Hippocampal formation (tissue), 2 donors: ENCODE measurements at regions not wholly inside any gene's neighbourhood (a gene's known extent, or its start where the extent isn't known, plus 50 kb on each side); places are given as distances from the start of the nearest gene placed in this dataset.
A peak's percentile ranks its signal among the peaks of the same experiment; 100 is the strongest.

Experiments used
- DNase-seq, 2 donors: peaks; one replicate each; lab custom pipeline; 2025; lab: John Stamatoyannopoulos, UW

DNA sequence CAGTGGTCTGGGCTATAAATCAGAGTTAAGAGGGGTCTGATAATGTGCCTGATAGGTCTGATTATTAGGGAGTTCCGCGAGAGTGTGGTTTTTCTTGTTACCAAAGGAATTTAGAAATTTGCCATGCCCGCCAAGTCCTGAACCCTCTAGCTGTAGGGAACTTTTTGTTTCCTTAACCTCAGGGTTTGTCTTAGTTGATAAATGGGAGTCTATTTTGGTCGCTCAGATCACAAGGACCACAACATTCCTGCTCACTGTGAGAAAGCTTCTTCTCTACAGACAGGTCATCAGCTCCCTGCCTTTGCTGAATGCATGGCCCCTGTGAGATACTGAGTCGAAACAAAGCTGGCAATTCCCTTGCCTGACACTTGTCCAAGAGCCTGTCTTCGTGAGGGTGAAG, 497.8 kb downstream of the HS3ST4 start:
- no peak for DNase-seq

DNA sequence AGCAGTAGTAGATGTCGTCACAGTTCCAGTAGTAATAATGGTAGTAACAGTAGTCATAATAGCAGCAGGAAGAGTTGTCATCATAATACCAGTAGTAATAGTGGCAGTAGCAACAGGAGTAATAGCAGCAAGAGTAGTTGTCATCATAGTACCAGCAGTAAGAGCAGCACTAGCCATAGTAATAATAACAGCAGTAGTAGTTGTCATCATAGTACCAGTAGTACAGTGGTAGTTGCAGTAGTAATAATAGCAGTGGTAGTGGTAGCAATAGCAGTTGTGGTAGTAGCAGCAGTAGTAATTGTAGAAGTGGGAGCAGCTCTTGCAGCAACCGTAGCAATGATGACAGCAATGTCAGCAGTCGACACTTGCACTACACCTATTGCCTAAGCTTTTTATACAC, 502.8 kb downstream of the HS3ST4 start:
- DNase-seq: no peak

DNA sequence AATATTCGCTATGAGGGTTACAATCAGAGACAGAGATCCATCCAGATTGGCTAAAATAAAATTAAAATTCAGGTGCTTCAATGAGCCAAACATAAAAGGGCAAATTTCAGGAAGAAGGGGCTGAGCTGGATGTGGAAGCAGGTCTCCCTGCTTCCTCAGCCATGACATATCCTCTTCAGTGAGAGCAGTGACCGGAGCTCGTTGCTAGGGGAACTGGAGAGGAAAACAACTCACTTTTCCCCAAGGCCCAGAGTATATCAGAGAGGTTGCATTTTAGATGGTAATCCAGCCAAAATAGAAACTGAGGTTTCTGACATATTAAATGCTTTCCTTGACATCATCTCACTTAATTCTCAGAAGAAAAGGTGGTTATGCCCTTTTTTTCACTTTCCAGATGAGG, 503.5 kb downstream of the HS3ST4 start:
- DNase-seq: no peak

DNA sequence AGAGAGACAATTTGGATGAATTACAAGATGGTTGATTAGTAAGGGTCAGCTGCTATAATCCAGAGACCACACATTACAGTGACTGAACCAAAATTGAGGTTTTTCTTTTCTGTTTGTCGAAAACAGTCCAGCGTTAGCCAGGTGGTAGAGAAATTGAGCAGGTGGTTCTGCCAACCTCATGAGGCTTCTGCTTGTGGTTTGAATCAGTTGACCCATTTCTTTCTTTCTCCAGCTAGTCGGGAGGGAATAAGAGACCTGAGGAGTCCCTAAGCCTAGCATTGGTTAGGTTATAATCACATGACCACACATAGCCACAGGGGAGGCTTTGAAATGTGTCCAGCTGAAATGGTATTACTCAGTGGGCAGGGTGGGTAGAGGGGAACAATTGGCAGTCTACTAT, 504.6 kb downstream of the HS3ST4 start:
- no peak for DNase-seq

DNA sequence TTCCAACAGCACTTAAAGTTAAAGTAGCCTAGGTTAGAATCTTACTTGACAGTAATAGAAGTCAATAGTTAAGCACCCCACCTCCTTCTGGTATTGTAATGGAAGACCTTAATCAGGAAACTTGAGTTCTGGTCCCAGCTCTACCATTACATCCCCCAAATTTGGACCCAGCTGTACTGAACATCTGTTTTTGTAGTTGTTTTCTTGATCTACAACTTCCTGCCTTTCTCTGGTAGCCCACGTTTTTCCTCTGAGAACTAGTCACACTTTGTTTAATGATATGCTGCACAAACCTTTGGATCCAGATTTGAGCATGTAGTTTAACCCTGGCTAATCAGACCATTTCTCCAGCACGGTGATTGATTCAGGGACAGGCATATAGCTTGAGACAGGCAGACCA, 505.0 kb downstream of the HS3ST4 start:
- no peak for DNase-seq

DNA sequence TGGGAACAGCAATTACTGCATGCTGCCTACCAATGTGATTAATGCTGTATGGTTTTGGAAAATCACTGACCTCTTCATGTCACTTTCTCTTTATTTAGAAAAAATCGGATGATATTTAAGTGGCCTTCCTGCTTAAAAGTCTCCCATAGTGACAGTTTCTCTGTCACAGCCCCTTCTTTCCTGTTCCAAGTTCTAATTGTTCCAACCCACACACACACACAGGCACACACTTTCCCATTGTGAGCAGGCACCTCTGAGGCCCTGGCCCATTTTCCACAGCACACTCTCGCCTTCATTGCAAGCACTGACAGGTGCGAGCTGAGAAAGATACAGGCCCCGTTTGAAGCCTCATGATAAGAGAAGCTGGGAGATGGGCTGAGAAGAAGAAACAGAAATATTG, 505.9 kb downstream of the HS3ST4 start:
- DNase-seq: no peak

DNA sequence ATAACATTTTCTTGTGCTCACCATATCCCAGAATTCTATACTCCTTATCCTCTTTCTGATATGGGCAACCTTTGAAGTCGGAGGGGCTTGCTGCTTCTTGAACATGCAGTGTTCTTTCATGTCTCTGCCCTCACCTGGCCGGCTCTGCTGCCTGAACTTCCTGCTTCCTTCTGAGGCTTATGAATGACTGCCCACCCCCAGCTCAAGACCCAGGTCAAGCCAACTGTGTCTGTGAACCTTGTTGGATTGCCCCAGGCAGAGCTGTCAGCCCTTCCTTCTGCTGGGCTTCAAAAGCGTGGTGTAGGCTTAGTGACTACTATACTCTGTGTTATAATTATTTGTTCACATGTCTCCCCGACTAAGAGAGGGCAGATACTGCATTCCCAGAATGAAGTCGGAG, 506.5 kb downstream of the HS3ST4 start:
- DNase-seq: no peak

DNA sequence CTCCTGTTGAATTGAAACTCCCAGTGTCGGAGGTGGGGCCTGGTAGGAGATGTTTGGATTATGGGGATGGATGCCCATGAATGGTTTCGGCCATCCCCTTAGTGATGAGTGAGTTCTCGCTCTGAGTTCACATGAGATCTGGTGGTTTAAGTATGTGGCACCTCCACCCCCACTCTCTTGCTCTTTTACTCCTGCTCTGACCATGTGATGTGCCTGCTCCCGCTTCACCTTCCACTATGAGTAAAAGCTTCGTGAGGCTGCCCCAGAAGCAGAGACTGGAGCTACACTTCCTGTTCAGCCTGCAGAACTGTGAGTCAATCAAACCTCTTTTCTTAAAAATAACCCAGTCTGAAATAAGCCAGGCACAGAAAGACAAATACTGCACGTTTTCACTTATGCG, 512.4 kb downstream of the HS3ST4 start:
- DNase-seq: no peak

DNA sequence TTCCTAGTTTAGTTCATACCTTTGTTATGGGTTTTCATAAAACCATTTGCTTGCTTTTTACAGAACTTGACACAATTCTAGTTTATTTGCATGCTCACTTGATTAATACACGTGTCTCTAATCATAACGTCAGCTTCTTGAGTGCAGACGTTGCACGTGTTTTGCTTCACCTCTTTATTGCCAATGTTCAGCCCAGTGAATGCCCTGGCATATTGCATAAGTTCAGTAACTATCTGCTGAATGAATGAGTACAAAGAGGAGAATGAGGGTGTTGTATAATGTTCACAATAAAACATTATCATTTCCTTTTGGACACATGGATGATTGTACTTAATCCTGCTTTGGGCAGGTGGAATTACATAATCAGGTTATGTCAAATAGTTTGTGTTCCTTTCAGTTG, 519.8 kb downstream of the HS3ST4 start:
- no peak for DNase-seq

DNA sequence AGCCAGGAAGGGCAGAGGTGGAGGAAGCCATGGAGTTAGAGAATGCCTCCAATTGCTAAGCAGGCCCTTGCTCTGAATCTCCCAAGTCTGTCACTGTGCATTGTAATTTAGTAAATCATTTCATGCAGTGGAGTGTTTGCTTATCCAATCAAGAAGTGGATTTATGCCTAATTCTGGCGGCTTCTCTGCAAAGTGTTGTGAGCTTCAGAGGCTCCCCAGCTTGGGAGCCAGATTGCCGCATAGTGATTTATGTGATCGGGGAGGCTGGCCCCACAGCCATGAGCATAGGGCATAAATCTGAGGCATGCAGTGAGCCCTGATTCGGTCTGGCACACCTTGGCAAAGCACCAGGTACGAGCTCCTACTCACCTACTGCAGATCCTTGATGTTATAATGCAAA, 520.8 kb downstream of the HS3ST4 start:
- DNase-seq: no peak

DNA sequence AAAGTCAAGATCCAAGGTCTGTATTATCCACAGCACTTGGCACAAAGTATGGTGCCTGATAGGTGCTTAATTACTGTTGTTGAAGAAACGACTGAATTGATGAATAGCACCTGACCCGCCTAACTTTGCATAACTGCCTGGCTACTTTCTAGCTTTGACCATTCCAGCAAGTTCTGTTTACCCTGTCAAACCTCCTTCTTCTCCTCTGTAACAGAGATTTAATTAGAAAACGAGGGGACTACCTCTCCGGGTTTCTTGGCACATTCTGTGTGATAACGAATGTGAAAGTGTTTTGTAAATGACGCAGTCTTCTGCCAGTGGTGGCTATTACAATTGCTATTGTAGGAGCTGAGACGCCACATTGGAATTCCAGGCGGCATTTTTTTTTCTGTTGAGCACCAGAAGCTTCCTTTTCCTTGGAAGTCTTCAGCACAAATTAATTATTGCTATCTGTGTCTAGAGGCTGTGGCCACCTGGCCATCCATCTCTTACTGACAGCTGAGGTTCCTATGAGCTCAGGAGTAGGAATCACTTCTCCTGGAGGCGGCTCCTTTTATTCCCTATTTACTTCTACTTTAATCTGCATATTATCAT, 522.9 kb downstream of the HS3ST4 start:
- no peak for DNase-seq

DNA sequence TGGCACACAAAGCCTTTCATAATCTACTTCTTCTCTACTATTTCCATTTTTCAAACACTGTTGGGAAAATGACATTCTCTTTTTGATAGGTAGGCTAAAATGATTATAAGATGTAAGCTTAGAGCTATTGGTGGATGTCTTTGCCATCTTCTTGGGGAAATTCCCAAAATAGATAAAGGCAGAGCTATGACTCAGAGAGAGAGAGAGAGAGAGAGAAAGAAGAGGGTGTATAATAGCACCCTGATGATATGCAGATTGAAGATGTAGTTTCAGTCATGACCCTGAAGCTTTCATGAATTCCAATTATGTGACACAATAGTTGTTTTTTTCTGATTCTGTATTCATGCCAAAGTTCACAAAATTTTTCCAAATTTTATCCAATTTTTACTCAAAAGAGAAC, 529.1 kb downstream of the HS3ST4 start:
- no peak for DNase-seq

DNA sequence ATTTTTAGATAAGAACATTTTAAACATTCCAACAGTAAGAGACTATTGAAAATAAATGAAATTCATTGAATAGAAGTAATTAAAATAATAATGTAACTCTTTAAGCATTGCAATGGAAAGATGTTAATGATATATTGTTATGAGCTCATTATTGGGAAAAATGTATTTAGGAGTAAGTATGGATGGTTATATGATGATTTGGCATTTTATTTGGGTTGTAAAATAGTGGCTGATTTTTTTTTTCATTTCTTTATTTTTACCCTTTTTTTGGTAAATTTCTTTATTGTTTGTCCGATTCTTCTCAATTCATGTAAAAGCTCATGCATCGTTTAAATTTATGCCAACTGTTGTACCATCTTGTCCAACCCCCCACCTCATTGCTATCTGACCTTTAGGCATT, 539.9 kb downstream of the HS3ST4 start:
- DNase-seq: no peak

DNA sequence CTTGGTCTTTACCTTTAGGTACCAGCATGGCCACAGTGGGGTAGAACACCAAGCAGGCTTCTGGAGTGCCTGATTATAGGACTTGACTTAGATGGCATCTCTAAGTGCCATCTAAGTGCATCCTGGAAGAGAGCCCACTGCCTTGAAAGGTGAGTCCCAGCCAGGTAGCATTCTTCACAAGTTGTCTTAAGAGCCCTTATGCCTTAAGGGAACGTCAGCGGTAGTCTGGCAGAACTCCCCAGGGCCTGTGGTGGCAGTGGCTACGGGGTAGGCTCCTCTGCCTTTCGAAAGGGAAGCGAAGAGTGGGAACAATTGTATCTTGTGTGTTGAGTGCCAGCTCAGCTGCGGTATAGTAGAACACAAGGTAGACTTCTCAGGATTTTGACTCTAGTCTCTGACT, 549.0 kb downstream of the HS3ST4 start:
- no peak for DNase-seq

DNA sequence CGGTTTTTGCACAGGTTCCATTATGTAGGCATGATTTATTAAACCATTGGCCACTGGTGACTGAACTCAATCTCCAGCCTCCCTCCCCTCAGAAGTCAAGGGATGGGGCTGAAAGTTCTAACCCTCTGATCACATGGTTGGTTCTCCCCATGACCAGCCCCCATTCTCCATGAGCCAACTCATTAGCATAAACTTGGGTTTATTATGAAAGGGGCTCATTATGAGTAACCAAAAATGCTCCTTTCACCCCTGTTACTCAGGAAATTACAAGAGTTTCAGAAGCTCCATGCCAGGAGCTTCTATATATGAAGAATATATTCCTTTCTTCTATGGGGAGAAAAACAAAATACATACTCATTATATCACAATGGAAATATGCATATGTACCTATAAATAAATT, 555.3 kb downstream of the HS3ST4 start:
- DNase-seq: no peak

DNA sequence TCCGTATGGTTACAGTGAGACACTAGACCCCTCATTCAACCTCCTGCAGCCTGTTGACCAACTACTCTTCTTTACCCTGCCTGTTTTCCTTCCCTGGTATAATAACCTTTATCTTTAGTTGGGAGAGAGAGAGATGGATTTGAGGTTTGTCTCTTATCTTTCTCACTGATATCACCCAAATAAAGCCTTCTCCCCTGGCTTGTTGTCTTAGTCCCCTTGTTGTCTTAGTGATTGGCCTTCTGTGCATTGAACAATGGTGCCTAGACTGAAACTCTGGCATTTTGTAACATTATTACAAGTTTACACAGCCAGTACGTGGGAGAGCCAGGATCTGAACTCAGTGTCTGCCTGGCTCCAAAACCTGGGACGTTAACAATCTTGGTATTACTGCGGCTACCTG, 560.8 kb downstream of the HS3ST4 start:
- DNase-seq: no peak

DNA sequence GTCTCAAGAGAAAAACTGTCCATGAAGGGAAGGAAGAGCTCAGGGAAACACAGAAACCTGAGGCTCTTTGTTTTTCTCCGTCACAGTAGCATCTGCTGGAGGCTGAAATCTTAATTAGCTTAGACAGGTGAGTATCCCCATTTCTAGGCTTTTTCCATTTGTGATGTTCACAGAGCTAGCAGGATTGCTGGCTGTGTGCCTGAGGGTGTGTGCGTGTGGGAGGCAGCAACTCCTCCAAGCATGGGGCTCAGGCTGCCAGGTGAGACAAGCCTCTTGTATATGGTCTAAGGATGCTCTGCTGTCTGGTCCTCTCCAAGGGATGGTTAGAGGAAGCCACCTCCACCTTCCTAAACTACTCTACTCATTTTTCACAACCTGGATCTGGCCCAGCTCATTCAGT, 569.9 kb downstream of the HS3ST4 start:
- DNase-seq: peak in 1 of 2 donors; percentile 12

DNA sequence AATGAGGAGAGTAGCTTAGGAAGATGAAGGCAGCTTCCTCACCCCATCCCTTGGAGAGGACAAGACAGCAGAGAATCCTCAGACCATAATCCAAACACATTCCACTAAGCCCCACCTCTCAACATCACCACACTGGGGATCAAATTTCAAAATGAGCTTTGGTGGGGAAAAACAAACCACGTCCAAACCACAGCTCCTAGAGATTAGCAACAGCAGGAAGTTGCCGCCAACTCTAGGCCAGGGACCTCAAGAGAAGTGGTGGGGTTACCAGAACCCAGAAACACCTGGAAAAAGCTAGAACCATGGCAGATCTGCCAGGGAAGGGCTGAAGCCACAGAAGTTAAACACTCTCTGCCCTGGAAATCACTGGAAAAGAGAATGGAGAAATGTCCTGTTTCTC, 571.6 kb downstream of the HS3ST4 start:
- no peak for DNase-seq

DNA sequence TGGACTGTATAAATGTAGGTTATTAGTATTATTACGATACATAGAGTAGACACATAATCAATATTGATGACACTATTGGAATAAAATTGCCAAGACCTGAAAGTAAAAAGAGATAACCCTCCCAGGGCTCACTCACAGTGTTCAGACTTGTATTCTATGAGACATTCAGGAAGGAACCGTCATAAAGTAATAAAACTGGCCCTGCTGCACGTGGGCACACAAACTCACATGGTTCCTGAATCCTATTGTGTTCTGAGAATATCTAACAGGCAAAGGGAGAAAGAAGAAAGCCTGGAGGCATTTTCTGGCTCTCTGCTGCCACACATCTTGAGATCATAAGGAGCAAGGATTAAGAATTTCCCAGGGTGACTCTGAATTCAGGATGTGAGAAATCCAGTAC, 575.9 kb downstream of the HS3ST4 start:
- DNase-seq: no peak

DNA sequence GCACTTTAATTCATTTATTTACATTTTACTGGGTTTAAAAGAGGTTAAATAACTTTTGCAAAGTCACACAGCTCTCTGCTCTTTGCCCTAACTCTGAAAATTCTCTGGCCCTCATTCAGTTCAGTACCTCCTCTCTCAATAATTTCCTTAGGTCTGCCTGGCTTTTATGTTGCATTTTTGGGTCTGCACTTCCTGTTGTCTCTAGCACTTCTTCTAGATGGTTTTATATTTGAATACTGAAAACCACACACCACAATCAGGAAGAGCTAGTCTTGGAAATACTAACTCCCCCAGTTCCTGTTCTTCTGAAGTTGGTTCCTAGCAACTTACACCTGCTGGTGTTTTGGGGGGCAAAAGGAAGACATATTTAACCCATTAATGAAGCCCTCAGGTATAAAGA, 577.9 kb downstream of the HS3ST4 start:
- no peak for DNase-seq

DNA sequence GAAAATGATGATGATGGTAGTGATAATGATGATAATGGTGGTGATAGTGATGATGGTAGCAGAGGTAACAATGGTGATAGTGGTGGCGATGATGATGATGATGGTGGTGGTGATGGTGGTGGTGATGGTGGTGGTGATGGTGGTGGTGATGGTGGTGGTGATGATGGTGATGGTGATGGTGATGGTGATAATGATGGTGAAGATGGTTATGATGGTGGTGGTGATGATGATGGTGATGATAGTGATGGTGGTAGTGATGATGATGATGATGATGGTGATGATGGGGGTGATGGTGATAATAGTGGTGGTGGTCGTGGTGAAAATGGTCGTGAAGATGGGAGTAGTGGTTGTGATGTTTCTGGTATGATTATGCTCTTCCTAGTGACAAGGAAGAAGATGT, 581.8 kb downstream of the HS3ST4 start:
- DNase-seq: no peak

DNA sequence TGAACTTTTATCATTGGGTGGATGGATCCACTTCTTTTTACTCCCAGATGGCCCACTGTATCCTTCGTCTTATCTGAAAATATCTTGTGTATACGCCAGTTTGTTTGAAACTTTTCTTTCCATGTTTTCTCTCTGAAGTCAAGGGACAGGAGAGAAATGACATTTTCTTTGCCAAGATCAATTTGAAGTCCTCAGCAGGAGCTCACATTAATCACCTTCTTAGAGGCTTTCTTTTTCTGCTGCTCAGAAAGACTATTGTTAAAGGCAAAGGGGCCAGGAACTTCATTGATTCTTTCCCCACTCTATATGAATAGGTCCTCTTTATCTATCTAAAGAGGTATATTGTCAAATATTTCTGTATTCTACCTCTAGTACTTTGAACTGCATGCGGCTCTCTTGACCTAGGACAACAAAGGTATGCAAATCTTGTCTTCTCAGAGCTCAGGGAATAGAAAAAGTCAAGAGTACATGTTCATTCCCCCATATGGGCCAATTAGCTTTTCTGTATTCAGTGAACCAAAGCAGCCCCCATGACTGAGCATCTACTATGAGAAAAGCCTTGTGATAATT, 583.3 kb downstream of the HS3ST4 start:
- DNase-seq: no peak

DNA sequence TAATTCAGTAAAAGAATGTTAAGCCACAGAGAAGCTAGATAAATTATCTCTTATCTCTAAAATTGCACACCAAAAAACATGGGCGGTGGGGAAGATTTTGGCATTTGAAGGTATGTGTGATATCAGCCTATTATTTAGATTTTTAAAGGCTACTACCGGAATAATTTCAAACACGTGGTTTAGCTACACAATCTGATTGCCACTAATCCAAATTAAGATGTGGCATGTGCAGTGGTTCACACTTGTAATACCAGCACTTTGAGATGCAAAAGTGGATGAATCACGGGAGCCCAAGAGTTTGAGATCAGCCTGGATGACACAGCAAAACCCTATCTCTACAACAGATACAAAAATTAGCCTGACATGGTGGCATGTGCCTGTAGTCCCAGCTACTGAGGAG, 584.5 kb downstream of the HS3ST4 start:
- no peak for DNase-seq

DNA sequence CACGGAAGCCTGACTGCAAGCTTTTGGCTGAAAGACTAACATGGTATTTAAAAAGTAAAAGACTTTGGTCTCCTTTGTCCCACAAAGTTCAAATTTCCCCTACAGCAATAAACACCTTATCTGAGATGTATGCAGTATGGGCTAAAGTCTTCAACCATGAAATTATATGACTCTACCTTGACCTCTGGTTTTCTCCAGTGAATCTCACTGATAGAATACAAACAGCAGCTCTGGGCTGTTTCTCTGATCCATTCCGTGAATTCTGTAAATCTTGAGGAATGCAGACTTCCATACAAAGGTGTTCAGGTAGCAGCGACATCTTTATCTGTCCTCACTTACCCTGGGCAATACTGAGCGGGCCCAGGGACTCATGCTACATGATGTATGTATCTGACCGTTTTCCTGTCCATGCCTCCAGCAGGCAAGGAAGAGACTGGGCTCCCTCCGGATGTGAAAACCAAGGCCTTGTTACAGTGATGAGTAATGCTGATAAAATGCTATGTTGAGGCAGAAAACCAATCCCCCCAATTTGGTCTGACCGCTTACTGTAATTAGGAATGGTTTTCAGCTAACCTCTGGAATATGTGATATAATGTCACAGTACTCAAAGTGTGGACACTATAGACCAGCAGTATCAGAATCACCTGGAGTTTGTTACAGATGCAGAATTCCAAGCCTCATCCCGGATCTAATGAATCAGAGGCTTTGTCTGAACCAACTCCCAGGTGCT, 589.8 kb downstream of the HS3ST4 start:
- no peak for DNase-seq
